Endodermal cell (in vitro differentiated cells): ENCODE measurements at regions not wholly inside any gene's neighbourhood (a gene's known extent, or its start where the extent isn't known, plus 50 kb on each side); places are given as distances from the start of the nearest gene placed in this dataset.
A peak's percentile ranks its signal among the peaks of the same experiment; 100 is the strongest.
"Not testable (repeated sequence)": the region's sequence is repeated elsewhere in the genome, so short reads cannot be mapped to it uniquely, and the experiment has no call there.

Source experiments
- DNase-seq: peaks from one replicate; pipeline ENCODE4 v3.0.0-alpha.2; 2017
- H3K27ac ChIP-seq: 2 replicates; pipeline ENCODE4 v1.5.1; 2013; ENCODE audit warnings: mild to moderate bottlenecking, low read depth, low read length, moderate library complexity
- H3K27me3 ChIP-seq: 2 replicates; pipeline ENCODE4 v1.6.1; 2013; ENCODE audit warnings: mild to moderate bottlenecking, low read length, moderate library complexity; ENCODE audit not compliant: insufficient read depth, control insufficient read depth, poor library complexity, severe bottlenecking
- H3K36me3 ChIP-seq: 2 replicates; pipeline ENCODE4 v1.7.0; 2013; ENCODE audit warnings: mild to moderate bottlenecking, low read length, moderate library complexity; ENCODE audit not compliant: control insufficient read depth, insufficient read depth
- H3K4me1 ChIP-seq: one replicate; pipeline ENCODE4 v1.7.0; 2013; ENCODE audit warnings: low read length; ENCODE audit not compliant: control insufficient read depth, insufficient read depth
- H3K4me3 ChIP-seq: 2 replicates; pipeline ENCODE4 v1.5.1; 2013; ENCODE audit warnings: mild to moderate bottlenecking, low read length, moderate library complexity
- H3K9ac ChIP-seq: 2 replicates; pipeline ENCODE4 v1.6.1; 2013; ENCODE audit warnings: mild to moderate bottlenecking, low read length, moderate library complexity; ENCODE audit not compliant: poor library complexity, severe bottlenecking; ENCODE audit errors: extremely low read depth
- H3K9me3 ChIP-seq: 2 replicates; pipeline ENCODE4 v1.6.1; 2013; ENCODE audit warnings: mild to moderate bottlenecking, low read length, moderate library complexity; ENCODE audit not compliant: control insufficient read depth
- H3K27ac Mint-ChIP-seq: 2 replicates; pipeline ENCODE4 v1.8.0; 2020; ENCODE audit warnings: mixed read lengths
- H3K27me3 Mint-ChIP-seq: 2 replicates; pipeline ENCODE4 v1.8.0; 2021; ENCODE audit warnings: mild to moderate bottlenecking, mixed read lengths; ENCODE audit not compliant: insufficient read depth
- H3K36me3 Mint-ChIP-seq: 2 replicates; pipeline ENCODE4 v1.8.0; 2020; ENCODE audit warnings: low read depth, mixed read lengths
- H3K4me1 Mint-ChIP-seq: 2 replicates; pipeline ENCODE4 v1.8.0; 2020; ENCODE audit warnings: mixed read lengths
- H3K4me3 Mint-ChIP-seq: 2 replicates; pipeline ENCODE4 v1.8.0; 2020; ENCODE audit warnings: mild to moderate bottlenecking, moderate library complexity, mixed read lengths
- H3K9me3 Mint-ChIP-seq: 2 replicates; pipeline ENCODE4 v1.8.0; 2020; ENCODE audit warnings: mild to moderate bottlenecking, mixed read lengths
- WGBS, 2 experiments: methylation state at CpG; one replicate each; pipeline versions ENCODE4 v1.1.5 to v1.1.7; 2013; ENCODE audit warnings: missing lambda C conversion rate in 2 of 2, mixed read lengths in 1 of 2; ENCODE audit not compliant: insufficient coverage in 1 of 2, insufficient read length in 1 of 2; 5-methylcytosine and 5-hydroxymethylcytosine counted together
- TF ChIP-seq, protein P1 (sequence below): fragments of 200-600 bp; sonication (generic); conservative IDR thresholded peaks from 2 replicates; pipeline ENCODE4 v1.5.0; 2021; ENCODE audit warnings: antibody characterized with exemption, mild to moderate bottlenecking

DNA sequence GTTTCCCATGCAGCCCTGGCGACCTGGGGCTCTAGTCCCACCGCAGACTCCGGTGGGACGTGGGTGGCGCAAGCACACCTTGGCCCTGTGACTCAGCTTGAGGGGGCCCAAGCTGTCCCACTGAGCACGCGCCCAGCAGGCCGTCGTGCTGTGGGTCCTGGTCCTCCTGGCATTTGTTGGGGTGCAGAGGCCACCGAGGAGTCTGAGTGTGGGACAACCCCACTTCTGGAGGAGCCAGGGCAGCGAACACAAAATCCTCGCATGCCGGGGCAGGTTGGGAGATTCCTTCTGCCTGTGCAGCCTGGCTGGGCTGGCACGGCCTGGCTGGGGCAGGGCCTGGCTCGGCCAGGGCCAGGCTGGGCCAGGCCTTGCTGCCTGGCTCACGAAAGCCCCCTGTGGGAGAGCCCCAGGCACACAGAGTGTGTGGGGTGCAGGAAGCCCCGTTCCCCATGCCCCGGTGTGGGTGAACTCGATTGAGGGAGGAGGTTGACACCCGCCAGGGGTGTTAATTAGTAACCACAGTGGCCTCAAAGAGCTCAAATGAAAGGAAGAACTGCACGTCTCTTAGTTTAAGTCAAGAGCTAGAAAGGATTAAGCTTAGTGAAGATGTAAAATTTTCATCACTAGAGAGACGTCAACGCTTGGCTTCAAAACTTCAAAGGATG is 1808.5 kb upstream of the DEFB115 start:
- TF ChIP-seq, protein P1, sequence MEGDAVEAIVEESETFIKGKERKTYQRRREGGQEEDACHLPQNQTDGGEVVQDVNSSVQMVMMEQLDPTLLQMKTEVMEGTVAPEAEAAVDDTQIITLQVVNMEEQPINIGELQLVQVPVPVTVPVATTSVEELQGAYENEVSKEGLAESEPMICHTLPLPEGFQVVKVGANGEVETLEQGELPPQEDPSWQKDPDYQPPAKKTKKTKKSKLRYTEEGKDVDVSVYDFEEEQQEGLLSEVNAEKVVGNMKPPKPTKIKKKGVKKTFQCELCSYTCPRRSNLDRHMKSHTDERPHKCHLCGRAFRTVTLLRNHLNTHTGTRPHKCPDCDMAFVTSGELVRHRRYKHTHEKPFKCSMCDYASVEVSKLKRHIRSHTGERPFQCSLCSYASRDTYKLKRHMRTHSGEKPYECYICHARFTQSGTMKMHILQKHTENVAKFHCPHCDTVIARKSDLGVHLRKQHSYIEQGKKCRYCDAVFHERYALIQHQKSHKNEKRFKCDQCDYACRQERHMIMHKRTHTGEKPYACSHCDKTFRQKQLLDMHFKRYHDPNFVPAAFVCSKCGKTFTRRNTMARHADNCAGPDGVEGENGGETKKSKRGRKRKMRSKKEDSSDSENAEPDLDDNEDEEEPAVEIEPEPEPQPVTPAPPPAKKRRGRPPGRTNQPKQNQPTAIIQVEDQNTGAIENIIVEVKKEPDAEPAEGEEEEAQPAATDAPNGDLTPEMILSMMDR, result no peak

DNA sequence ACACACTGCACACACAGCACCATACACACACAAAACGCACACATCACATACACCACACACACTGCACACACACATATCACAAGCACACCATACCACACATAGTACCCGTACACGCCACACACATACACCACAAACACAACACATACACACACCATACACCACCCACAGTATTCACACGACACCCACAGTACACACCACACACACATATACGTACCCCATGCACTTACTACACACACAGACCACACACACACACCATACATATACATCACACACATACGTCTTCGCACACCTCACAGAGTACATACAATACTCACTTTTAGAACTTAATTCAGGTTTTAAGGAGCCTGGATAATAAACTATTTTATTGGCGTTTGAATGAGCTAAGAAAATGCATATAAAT is 1805.3 kb upstream of the DEFB115 start:
- Mint-ChIP-seq H3K4me1 (no peaks in the 10 kb centered on the region), H3K4me3 (no peak overlapping the region), H3K36me3 (no peaks in the 10 kb centered on the region), H3K27me3 (no peaks in the 10 kb centered on the region), H3K27ac (no peak overlapping the region), H3K9me3 (peaks cover 59% of the 10 kb centered on the region)
- H3K27me3 ChIP-seq, result no peaks in the 10 kb centered on the region
- 76 to 86% methylated on average over 5 to 7 of the region's 8 CpGs for WGBS, 2 experiments
- DNase-seq, result no peak
- H3K4me3 ChIP-seq, result no peak overlapping the region
- H3K27ac ChIP-seq, result no peak overlapping the region
- H3K9me3 ChIP-seq, result peaks cover 48% of the 10 kb centered on the region
- H3K36me3 ChIP-seq, result no peaks in the 10 kb centered on the region
- H3K4me1 ChIP-seq, result no peaks in the 10 kb centered on the region
- TF ChIP-seq, protein P1, result no peak
- H3K9ac ChIP-seq, result no peak overlapping the region

More for the DNA sequence above, 1808.5 kb upstream of the DEFB115 start:
- Histone ChIP-seq H3K4me1 (no peaks in the 10 kb centered on the region), H3K9me3 (peaks cover 35% of the 10 kb centered on the region), H3K27ac (no peak overlapping the region), H3K4me3 (no peak overlapping the region), H3K36me3 (no peaks in the 10 kb centered on the region), H3K27me3 (no peaks in the 10 kb centered on the region), H3K9ac (no peak overlapping the region)
- Mint-ChIP-seq H3K36me3 (no peaks in the 10 kb centered on the region), H3K27ac (no peak overlapping the region), H3K4me3 (no peak overlapping the region), H3K9me3 (peaks cover 51% of the 10 kb centered on the region), H3K27me3 (no peaks in the 10 kb centered on the region), H3K4me1 (no peaks in the 10 kb centered on the region)
- DNase-seq, result no peak
- WGBS, 2 experiments, result 84 to 85% methylated on average over 14 to 23 of the region's 23 CpGs

DNA sequence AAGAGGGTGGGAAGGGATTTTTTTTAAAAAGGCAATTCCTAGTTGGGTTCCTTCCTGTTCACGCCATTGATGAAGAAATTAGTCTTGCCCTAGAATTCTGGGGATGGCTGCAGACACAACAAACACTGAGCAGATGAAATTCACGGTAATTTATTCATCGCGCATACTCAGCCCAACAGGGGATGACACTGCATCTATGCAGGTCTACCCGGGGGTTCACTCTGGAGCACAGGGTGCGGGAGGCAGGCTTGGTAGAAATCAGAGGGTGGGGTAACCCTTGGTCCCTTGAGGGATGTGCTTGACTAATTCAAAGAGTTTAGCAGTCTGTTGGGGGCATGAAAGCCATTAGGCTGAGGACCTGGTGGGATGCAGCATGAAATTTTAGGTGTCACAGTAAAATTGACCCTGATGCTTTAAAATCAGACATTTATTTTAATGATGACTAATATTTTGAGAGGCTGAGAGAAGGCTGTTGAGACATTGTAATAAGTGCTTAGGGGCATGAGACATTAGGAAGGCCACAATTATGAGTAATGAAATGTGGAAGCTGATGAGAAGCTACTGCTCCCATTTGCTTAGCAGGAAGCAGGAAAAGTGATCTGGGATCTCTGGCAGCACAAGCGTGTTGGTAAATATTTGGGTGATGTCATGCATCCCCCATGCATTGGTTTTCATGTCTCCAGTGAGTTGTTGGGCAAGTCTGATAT is 1800.3 kb upstream of the DEFB115 start:
- not testable (repeated sequence) for H3K36me3 ChIP-seq, H3K9ac ChIP-seq, H3K4me1 ChIP-seq, DNase-seq, H3K27me3 ChIP-seq, H3K4me3 Mint-ChIP-seq, H3K4me1 Mint-ChIP-seq, H3K27ac Mint-ChIP-seq, H3K36me3 Mint-ChIP-seq, H3K27ac ChIP-seq, H3K27me3 Mint-ChIP-seq
- peaks cover 65% of the 10 kb centered on the region for H3K9me3 Mint-ChIP-seq
- WGBS, 2 experiments, result 64 to 66% methylated on average over 6 to 7 of the region's 7 CpGs
- H3K9me3 ChIP-seq, result peaks cover 71% of the 10 kb centered on the region
- peak overlapping the region; percentile 49 for H3K4me3 ChIP-seq
